HepG2 (cell line): ENCODE measurements at regions not wholly inside any gene's neighbourhood (a gene's known extent, or its start where the extent isn't known, plus 50 kb on each side); places are given as distances from the start of the nearest gene placed in this dataset.

Experiments
- ATAC-seq: fragments of 200-7000 bp; cut with Tn5 transposase; 3 replicates; pipeline ENCODE4 v1.9.1; 2020; ENCODE audit warnings: mild to moderate bottlenecking, moderate library complexity
- BruUV-seq: library from RNA; stranded (reverse); fragments of 400-500 nt; replicated peaks from 2 replicates; lab custom pipeline; 2021; lab: Mats Ljungman, UMichigan
- CTCF ChIA-PET: fragments of 300-600 bp; formaldehyde crosslinking; extraction: SDS; loops from one replicate; lab custom pipeline; 2021; ENCODE audit warnings: low total read pairs, inconsistent platforms, low intra/inter-chr PET ratio; lab: Yijun Ruan, JAX
- POLR2A ChIA-PET: fragments of 350-600 bp; sonication (Branson Sonifier 250); formaldehyde crosslinking; loops from one replicate; lab custom pipeline; 2020; ENCODE audit warnings: antibody characterized with exemption, inconsistent platforms; lab: Yijun Ruan, JAX
- DNase-seq: peaks from one replicate; pipeline ENCODE4 v3.0.0-alpha.2; 2015; ENCODE audit warnings: low spot score
- FAIRE-seq: peaks from 3 replicates; lab custom pipeline; 2011; peaks lifted over from hg19 to GRCh38; lab: Jason Lieb, UNC
- H2AFZ ChIP-seq: one replicate; pipeline ENCODE4 v1.6.1; 2011; ENCODE audit warnings: low read length, inconsistent platforms
- H3K27ac ChIP-seq: fragments of 300-600 bp; 3 replicates; pipeline ENCODE4 v1.8.0; 2011; ENCODE audit warnings: mixed run types, mild to moderate bottlenecking, mixed read lengths, low read length, inconsistent platforms; ENCODE audit not compliant: insufficient read depth; ENCODE audit errors: extremely low read length
- H3K27me3 ChIP-seq, 2 experiments: fragments of 200-600 bp in 1 of 2; 2 replicates in 1 of 2; 3 replicates in 1 of 2; pipeline versions ENCODE4 v1.6.0 to v1.8.0; 2011; ENCODE audit warnings: low read length in 2 of 2, mild to moderate bottlenecking in 2 of 2, moderate library complexity in 2 of 2, inconsistent platforms in 1 of 2; ENCODE audit not compliant: insufficient read depth in 2 of 2, control insufficient read depth in 1 of 2
- H3K36me3 ChIP-seq, 2 experiments: fragments of 200-600 bp in 1 of 2; replicated peaks in 1 of 2; 2 replicates in 1 of 2; 3 replicates in 1 of 2; pipeline versions ENCODE4 v1.5.1 to v1.8.0; 2011; ENCODE audit warnings: low read length in 2 of 2, inconsistent platforms in 1 of 2; ENCODE audit not compliant: insufficient read depth in 2 of 2, control insufficient read depth in 1 of 2
- H3K4me1 ChIP-seq: 2 replicates; pipeline ENCODE4 v1.5.1; 2012; ENCODE audit warnings: low read length, inconsistent platforms; ENCODE audit not compliant: insufficient read depth
- H3K4me2 ChIP-seq: 2 replicates; pipeline ENCODE4 v1.6.0; 2011; ENCODE audit warnings: low read depth, low read length, inconsistent platforms
- H3K4me3 ChIP-seq, 3 experiments: fragments of 200-600 bp in 1 of 3; sonication (generic), shearing (Covaris generic) in 1 of 3; replicated peaks in 1 of 3; 2 replicates each; pipeline ENCODE4 v1.5.1; 2011 to 2016; ENCODE audit warnings: low read length in 3 of 3, inconsistent platforms in 2 of 3, low read depth in 2 of 3, mild to moderate bottlenecking in 2 of 3, control low read depth in 1 of 3, mixed read lengths in 1 of 3; ENCODE audit not compliant: insufficient read depth in 1 of 3
- H3K79me2 ChIP-seq: one replicate; pipeline ENCODE4 v1.6.1; 2011; ENCODE audit warnings: low read length, inconsistent platforms; ENCODE audit not compliant: insufficient read depth
- H3K9ac ChIP-seq: 2 replicates; pipeline ENCODE4 v1.6.0; 2011; ENCODE audit warnings: mild to moderate bottlenecking, low read depth, low read length, inconsistent platforms; ENCODE audit not compliant: insufficient read depth
- H3K9me3 ChIP-seq: 2 replicates; pipeline ENCODE4 v1.5.1; 2012; ENCODE audit warnings: mild to moderate bottlenecking, low read length
- H4K20me1 ChIP-seq: 2 replicates; pipeline ENCODE4 v1.6.0; 2011; ENCODE audit warnings: inconsistent platforms, mild to moderate bottlenecking, low read length, moderate library complexity; ENCODE audit not compliant: insufficient read depth
- ARNTL ChIP-seq: sonication (generic); formaldehyde crosslinking; IDR thresholded peaks from 2 replicates; pipeline ENCODE4 v1.4.0; 2020; ENCODE audit warnings: mild to moderate bottlenecking, missing genetic modification reagents
- FOXC1 ChIP-seq: sonication (generic); formaldehyde crosslinking; IDR thresholded peaks from 2 replicates; pipeline ENCODE4 v1.8.0; 2022; ENCODE audit warnings: mild to moderate bottlenecking, missing genetic modification reagents, borderline replicate concordance
- IRX3 ChIP-seq: sonication (generic); formaldehyde crosslinking; IDR thresholded peaks from 2 replicates; pipeline ENCODE4 v1.8.1; 2023; ENCODE audit warnings: mild to moderate bottlenecking, low read depth, missing genetic modification reagents, borderline replicate concordance
- KDM4B ChIP-seq: sonication (generic); formaldehyde crosslinking; IDR thresholded peaks from 2 replicates; pipeline ENCODE4 v1.4.0; 2020; ENCODE audit warnings: missing genetic modification reagents
- POLR2AphosphoS5 ChIP-seq: IDR thresholded peaks from 2 replicates; pipeline ENCODE4 v1.6.1; 2012; ENCODE audit warnings: low read depth, low read length
- TERF1 ChIP-seq: sonication (generic); formaldehyde crosslinking; IDR thresholded peaks from 2 replicates; pipeline ENCODE4 v1.8.0; 2022; ENCODE audit warnings: mild to moderate bottlenecking, missing genetic modification reagents, moderate library complexity
- ZBTB33 ChIP-seq: sonication (generic); formaldehyde crosslinking; IDR thresholded peaks from 2 replicates; pipeline ENCODE4 v1.4.0; 2020; ENCODE audit warnings: missing genetic modification reagents
- ZNF207 ChIP-seq: fragments of 450-650 bp; IDR thresholded peaks from 2 replicates; pipeline ENCODE4 v1.6.1; 2016; ENCODE audit warnings: antibody characterized with exemption, borderline replicate concordance
- ZNF280B ChIP-seq: sonication (generic); formaldehyde crosslinking; IDR thresholded peaks from 2 replicates; pipeline ENCODE4 v1.5.0; 2020; ENCODE audit warnings: missing genetic modification reagents, mild to moderate bottlenecking, borderline replicate concordance
- ZNF34 ChIP-seq: sonication (generic); formaldehyde crosslinking; IDR thresholded peaks from 2 replicates; pipeline ENCODE4 v1.4.0; 2020; ENCODE audit warnings: mild to moderate bottlenecking, missing genetic modification reagents, borderline replicate concordance
- ZNF577 ChIP-seq: sonication (generic); formaldehyde crosslinking; IDR thresholded peaks from 2 replicates; pipeline ENCODE4 v1.4.0; 2020; ENCODE audit warnings: mild to moderate bottlenecking, low read depth, missing genetic modification reagents, borderline replicate concordance
- ZNF614 ChIP-seq: IDR thresholded peaks from 2 replicates; pipeline ENCODE4 v1.6.1; 2018; ENCODE audit warnings: missing biosample characterization, missing genetic modification reagents, inconsistent platforms, borderline replicate concordance
- ZNF615 ChIP-seq: sonication (generic); formaldehyde crosslinking; IDR thresholded peaks from 2 replicates; pipeline ENCODE4 v1.5.0; 2020; ENCODE audit warnings: mild to moderate bottlenecking, missing genetic modification reagents, borderline replicate concordance
- ZNF678 ChIP-seq: sonication (generic); formaldehyde crosslinking; IDR thresholded peaks from 2 replicates; pipeline ENCODE4 v1.4.0; 2020; ENCODE audit warnings: mild to moderate bottlenecking, missing genetic modification reagents
- WGBS: methylation state at CpG from one replicate; pipeline ENCODE4 v1.1.6; 2017; ENCODE audit warnings: low lambda C conversion rate; 5-methylcytosine and 5-hydroxymethylcytosine counted together
- in situ Hi-C: cut with HindIII; loops from 2 replicates; pipeline ENCODE4 v1.10.0; 2017; ENCODE audit warnings: low pct_unique_long_range_greater_than_20kb; ENCODE audit not compliant: extremely low pct_ligation_motif_present
- intact Hi-C: fragments of 100-400 bp; cut with micrococcal nuclease; formaldehyde crosslinking; loops from one replicate; pipeline ENCODE4 v1.10.0; 2022; ENCODE audit not compliant: unreplicated experiment

- H2AFZ ChIP-seq = no peak overlapping the region
- intact Hi-C loops (no loop called here), in situ Hi-C loops (no loop called here)
- POLR2A ChIA-PET = no interaction called here
- no peaks in the 10 kb centered on the region for H3K9me3 ChIP-seq
- CTCF ChIA-PET = no interaction called here
- no peaks in the 10 kb centered on the region for H3K79me2 ChIP-seq
- H3K9ac ChIP-seq = no peak overlapping the region
- BruUV-seq = no TSS peak
- H3K27me3 ChIP-seq = no peaks in the 10 kb centered on the region
- no peaks in the 10 kb centered on the region for H4K20me1 ChIP-seq
- no peaks in the 10 kb centered on the region for H3K4me1 ChIP-seq
- ATAC-seq (no peak), DNase-seq (no peak), FAIRE-seq (no peak)
- H3K4me2 ChIP-seq = no peak overlapping the region
- no peak overlapping the region for H3K27ac ChIP-seq
- no peaks in the 10 kb centered on the region for H3K36me3 ChIP-seq
- WGBS = 0% methylated on average over 1 of the region's 1 CpG
- no peak overlapping the region for H3K4me3 ChIP-seq
- no peak for TF ChIP-seq FOXC1
- TF ChIP-seq ZNF678 = no peak
- no peak for TF ChIP-seq ZNF615
- TF ChIP-seq ZNF577 (CRISPR knock-in tag) = no peak
- no peak for TF ChIP-seq KDM4B (CRISPR knock-in tag)
- no peak for TF ChIP-seq ZNF34 (CRISPR knock-in tag)
- TF ChIP-seq ZBTB33 (CRISPR knock-in tag) = no peak
- no peak for TF ChIP-seq ARNTL (CRISPR knock-in tag)
- no peak for TF ChIP-seq IRX3 (CRISPR knock-in tag)
- TF ChIP-seq ZNF207 = no peak
- no peak for TF ChIP-seq TERF1 (CRISPR knock-in tag)
- no peak for TF ChIP-seq ZNF280B (CRISPR knock-in tag)
- no peak for TF ChIP-seq POLR2AphosphoS5
- no peak for TF ChIP-seq ZNF614 (CRISPR knock-in tag)
Measured at GRCh38 chr14:45467023-45467422, 214.0 kb upstream of the MIS18BP1 start.
